ENCODE measurements at regions not wholly inside any gene's neighbourhood (a gene's known extent, or its start where the extent isn't known, plus 50 kb on each side); places are given as distances from the start of the nearest gene placed in this dataset.

- Histone ChIP-seq H3K79me2 (ENCODE audit: insufficient read depth, low read length) (no peaks in the 10 kb centered on the region), H3K9ac (ENCODE audit: extremely low read depth, insufficient read length, low read length) (no peak overlapping the region), H3K79me1 (ENCODE audit: insufficient read depth, low read depth, low read length, poor library complexity, severe bottlenecking) (no peaks in the 10 kb centered on the region), H3K23ac (ENCODE audit: insufficient read length, low read depth, low read length) (no peak overlapping the region), H3K9me3 (ENCODE audit: control insufficient read depth, low read depth, low read length) (no peaks in the 10 kb centered on the region), H3K14ac (ENCODE audit: insufficient read depth, low read length) (no peak overlapping the region), H3K18ac (ENCODE audit: insufficient read length, low read depth, low read length) (no peak overlapping the region), H4K8ac (replicated peaks; ENCODE audit: insufficient read length, low read depth, low read length) (no peak overlapping the region), H3K27me3 (ENCODE audit: insufficient read depth, low read length) (no peaks in the 10 kb centered on the region), H3T11ph (ENCODE audit: low read length) (no peak overlapping the region), H2AFZ (ENCODE audit: low read length) (no peak overlapping the region), H4K20me1 (ENCODE audit: control insufficient read depth, insufficient read depth, insufficient read length) (no peaks in the 10 kb centered on the region), H3K56ac (ENCODE audit: insufficient read length, low read depth, low read length) (no peak overlapping the region), H3K4me1 (ENCODE audit: insufficient read depth, low read length) (no peaks in the 10 kb centered on the region), H4K5ac (ENCODE audit: insufficient read length, low read depth, low read length) (no peak overlapping the region), H3K4ac (ENCODE audit: low read depth, low read length) (no peak overlapping the region), H2BK12ac (ENCODE audit: insufficient read length, low read depth, low read length) (no peak overlapping the region), H3K4me2 (ENCODE audit: insufficient read depth, insufficient read length, low read length) (no peak overlapping the region), H2BK15ac (ENCODE audit: low read depth, low read length) (no peak overlapping the region), H3K27ac (ENCODE audit: insufficient read length, low read depth, low read length) (no peak overlapping the region), H2AK5ac (ENCODE audit: insufficient read length, low read length) (no peak overlapping the region), H3K23me2 (ENCODE audit: insufficient read length, low read depth, low read length, poor library complexity, severe bottlenecking) (no peaks in the 10 kb centered on the region), H2BK20ac (ENCODE audit: low read depth, low read length, poor library complexity, severe bottlenecking) (no peak overlapping the region), H2BK5ac (ENCODE audit: insufficient read length, low read length) (no peak overlapping the region), H2BK120ac (ENCODE audit: low read depth, low read length, poor library complexity, severe bottlenecking) (no peak overlapping the region), H4K91ac (ENCODE audit: insufficient read length, low read depth, low read length) (no peak overlapping the region)
- DNase-seq = no peak
- peaks cover 13% of the 10 kb centered on the region for H3K27me3 Mint-ChIP-seq (ENCODE audit: low read depth)
- H3K36me3 Mint-ChIP-seq (ENCODE audit: insufficient read depth in 1 of 3, low read depth in 3 of 3) = no peaks in the 10 kb centered on the region
- no peak overlapping the region for H3K4me3 Mint-ChIP-seq
- no peaks in the 10 kb centered on the region; a peak in 2 of 4 replicates for H3K4me1 Mint-ChIP-seq
- H3K9me3 Mint-ChIP-seq = 0 out of 5 replicates have a peak, but pooled peaks cover 0 to 3% of the 10 kb centered on the region in 2 experiments
- TF ChIP-seq CTCF (conservative IDR thresholded peaks at IDR 0.05) = no peak
- no CpG with 5 or more reads among the region's 6 CpGs for WGBS (ENCODE audit: extremely low coverage, insufficient read length, low lambda C conversion rate)
- H3K27ac Mint-ChIP-seq = no peak overlapping the region
Observed at GRCh38 chr10:2022401-2022800, 285.1 kb upstream of the ADARB2 start.
